GM12878 (cell line): ENCODE measurements at regions not wholly inside any gene's neighbourhood (a gene's known extent, or its start where the extent isn't known, plus 50 kb on each side); places are given as distances from the start of the nearest gene placed in this dataset.

Experiments
- ATAC-seq: fragments of 200-7000 bp; cut with Tn5 transposase; 3 replicates; pipeline ENCODE4 v1.9.1; 2020; ENCODE audit warnings: mild to moderate bottlenecking, moderate library complexity
- BruUV-seq: library from RNA; stranded (reverse); fragments of 400-500 nt; replicated peaks from 2 replicates; lab custom pipeline; 2021; lab: Mats Ljungman, UMichigan
- CTCF ChIA-PET: fragments of 300-600 bp; sonication (Branson Sonifier 250); formaldehyde crosslinking; extraction: SDS; loops from one replicate; lab custom pipeline; 2021; ENCODE audit warnings: inconsistent platforms; lab: Yijun Ruan, JAX
- POLR2A ChIA-PET: fragments of 350-600 bp; formaldehyde crosslinking; extraction: SDS; loops from one replicate; lab custom pipeline; 2021; ENCODE audit warnings: inconsistent platforms; lab: Charles Lee
- RAD21 ChIA-PET: fragments of 300-600 bp; sonication (Branson Sonifier 250); formaldehyde crosslinking; loops from one replicate; lab custom pipeline; 2023; ENCODE audit warnings: antibody characterized with exemption; ENCODE audit not compliant: unreplicated experiment; lab: Charles Lee
- SMC1A ChIA-PET: fragments of 300-600 bp; sonication (Branson Sonifier 250); formaldehyde crosslinking; loops from one replicate; lab custom pipeline; 2023; ENCODE audit not compliant: unreplicated experiment, uncharacterized antibody; lab: Charles Lee
- DNase-seq: peaks from one replicate; pipeline ENCODE4 v3.0.0-alpha.2; 2011; ENCODE audit warnings: low read depth, low spot score
- FAIRE-seq: peaks from 3 replicates; lab custom pipeline; 2011; peaks lifted over from hg19 to GRCh38; lab: Jason Lieb, UNC
- H2AFZ ChIP-seq: 2 replicates; pipeline ENCODE4 v1.6.0; 2011; ENCODE audit warnings: low read depth, low read length, control low read depth; ENCODE audit not compliant: control insufficient read depth
- H3K27ac ChIP-seq: 2 replicates; pipeline ENCODE4 v1.5.1; 2011; ENCODE audit warnings: control low read depth; ENCODE audit not compliant: control insufficient read depth, insufficient read depth
- H3K27me3 ChIP-seq, 2 experiments: replicated peaks in 1 of 2; 2 replicates each; pipeline versions ENCODE4 v1.6.0 to v1.6.1; 2011; ENCODE audit warnings: low read length in 1 of 2; ENCODE audit not compliant: control insufficient read depth in 2 of 2, insufficient read depth in 2 of 2
- H3K36me3 ChIP-seq, 2 experiments: 2 replicates each; pipeline ENCODE4 v1.5.1; 2011; ENCODE audit warnings: low read length in 1 of 2; ENCODE audit not compliant: control insufficient read depth in 2 of 2, insufficient read depth in 2 of 2
- H3K4me1 ChIP-seq: 2 replicates; pipeline ENCODE4 v1.6.1; 2011; ENCODE audit warnings: mild to moderate bottlenecking, low read length, moderate library complexity, mixed read lengths; ENCODE audit not compliant: control insufficient read depth, insufficient read depth
- H3K4me2 ChIP-seq: 2 replicates; pipeline ENCODE4 v1.6.0; 2011; ENCODE audit warnings: control low read depth; ENCODE audit not compliant: control insufficient read depth, insufficient read depth
- H3K4me3 ChIP-seq: fragments of 200-600 bp; sonication (generic); 2 replicates; pipeline ENCODE4 v1.5.1; 2016
- H3K79me2 ChIP-seq: 2 replicates; pipeline ENCODE4 v1.6.0; 2011; ENCODE audit warnings: low read length; ENCODE audit not compliant: control insufficient read depth, insufficient read depth
- H3K9ac ChIP-seq: 2 replicates; pipeline ENCODE4 v1.8.0; 2011; ENCODE audit warnings: low read length, control low read depth, mixed read lengths; ENCODE audit not compliant: control insufficient read depth, insufficient read depth
- H3K9me3 ChIP-seq: replicated peaks from 3 replicates; pipeline ENCODE4 v1.5.1; 2011; ENCODE audit warnings: mild to moderate bottlenecking, low read length; ENCODE audit not compliant: control insufficient read depth, insufficient read depth
- H4K20me1 ChIP-seq: 2 replicates; pipeline ENCODE4 v1.6.0; 2011; ENCODE audit not compliant: control insufficient read depth, insufficient read depth
- BMI1 ChIP-seq: fragments of 450-650 bp; IDR thresholded peaks from 2 replicates; pipeline ENCODE4 v1.6.1; 2016; ENCODE audit warnings: mild to moderate bottlenecking, moderate library complexity, borderline replicate concordance
- CBFB ChIP-seq: IDR thresholded peaks from 2 replicates; pipeline ENCODE4 v1.6.1; 2016; ENCODE audit warnings: antibody characterized with exemption, low read depth
- CBX3 ChIP-seq: fragments of 200-600 bp; sonication (generic); IDR thresholded peaks from 2 replicates; pipeline ENCODE4 v1.6.1; 2016; ENCODE audit warnings: low read depth, borderline replicate concordance
- CHD1 ChIP-seq: IDR thresholded peaks from 2 replicates; pipeline ENCODE4 v1.6.1; 2012; ENCODE audit warnings: low read depth, low read length, improper control_type of control experiment
- KAT2A ChIP-seq: conservative IDR thresholded peaks from 2 replicates; pipeline ENCODE4 v1.6.1; 2011; ENCODE audit warnings: low read depth, low read length; ENCODE audit not compliant: control insufficient read depth
- NFXL1 ChIP-seq: fragments of 450-650 bp; IDR thresholded peaks from 2 replicates; pipeline ENCODE4 v1.6.1; 2017; ENCODE audit warnings: antibody characterized with exemption, mild to moderate bottlenecking, borderline replicate concordance
- PAX5 ChIP-seq: IDR thresholded peaks from 2 replicates; pipeline ENCODE4 v1.6.1; 2011; ENCODE audit warnings: low read depth, low read length, borderline replicate concordance
- POLR2A ChIP-seq: IDR thresholded peaks from 2 replicates; pipeline ENCODE4 v1.6.1; 2011; ENCODE audit warnings: low read depth, mild to moderate bottlenecking, low read length
- SMAD5 ChIP-seq: IDR thresholded peaks from 2 replicates; pipeline ENCODE4 v1.6.1; 2016; ENCODE audit warnings: antibody characterized with exemption, low read depth
- SUZ12 ChIP-seq: fragments of 200-600 bp; sonication (generic); IDR thresholded peaks from one replicate; pipeline ENCODE4 v1.6.1; 2018; ENCODE audit warnings: antibody characterized with exemption, mild to moderate bottlenecking; ENCODE audit not compliant: unreplicated experiment
- WRNIP1 ChIP-seq: IDR thresholded peaks from 2 replicates; pipeline ENCODE4 v1.6.1; 2011; ENCODE audit warnings: low read depth, low read length, improper control_type of control experiment, borderline replicate concordance
- ZNF687 ChIP-seq: fragments of 450-650 bp; IDR thresholded peaks from 2 replicates; pipeline ENCODE4 v1.6.1; 2017; ENCODE audit warnings: mild to moderate bottlenecking, moderate library complexity
- WGBS: methylation state at CpG from one replicate; pipeline ENCODE4 v1.1.6; 2016; ENCODE audit warnings: low lambda C conversion rate; ENCODE audit not compliant: insufficient replicate concordance, insufficient coverage; ENCODE audit errors: missing lambda C conversion rate; 5-methylcytosine and 5-hydroxymethylcytosine counted together
- in situ Hi-C: fragments of 300-500 bp; cut with MboI; formaldehyde crosslinking; loops from 9 replicates; pipeline ENCODE4 v1.14.3; 2018; ENCODE audit warnings: mixed read lengths
- intact Hi-C: fragments of 100-400 bp; cut with micrococcal nuclease; formaldehyde crosslinking; loops from one replicate; pipeline ENCODE4 v1.14.2; 2022; ENCODE audit not compliant: unreplicated experiment
- TF ChIP-seq, protein P1 (sequence below): fragments of 150-350 bp; IDR thresholded peaks from 2 replicates; pipeline ENCODE4 v1.6.1; 2016; ENCODE audit warnings: low read depth, low read length
- TF ChIP-seq, protein P2 (sequence below): fragments of 450-650 bp; formaldehyde crosslinking; IDR thresholded peaks from 2 replicates; pipeline ENCODE4 v1.5.0; 2022; ENCODE audit warnings: mild to moderate bottlenecking, missing genetic modification characterization
- TF ChIP-seq, protein P3 (sequence below): IDR thresholded peaks from 2 replicates; pipeline ENCODE4 v1.6.1; 2012; ENCODE audit warnings: low read depth, low read length, improper control_type of control experiment

- H2AFZ ChIP-seq = no peak overlapping the region
- intact Hi-C loops (no loop called here), in situ Hi-C loops (no loop called here)
- ChIA-PET SMC1A (no interaction called here), CTCF (no interaction called here), RAD21 (no interaction called here), POLR2A (interaction anchor here (0.7 kb wide), 1 partner anchor 28 kb away, joined by 5 read pairs; no protein-coding TSS in a partner anchor)
- FAIRE-seq = no peak
- H3K36me3 ChIP-seq = no peaks in the 10 kb centered on the region
- 11% methylated on average over 4 of the region's 4 CpGs for WGBS
- DNase-seq = no peak
- no peak for ATAC-seq
- H3K9ac ChIP-seq = no peak overlapping the region
- no peak overlapping the region for H3K4me3 ChIP-seq
- no peak overlapping the region for H3K4me2 ChIP-seq
- H3K27me3 ChIP-seq = no peaks in the 10 kb centered on the region
- no peaks in the 10 kb centered on the region for H4K20me1 ChIP-seq
- H3K27ac ChIP-seq = no peak overlapping the region
- no TSS peak for BruUV-seq
- H3K79me2 ChIP-seq = no peaks in the 10 kb centered on the region
- no peaks in the 10 kb centered on the region for H3K9me3 ChIP-seq
- no peaks in the 10 kb centered on the region for H3K4me1 ChIP-seq
- TF ChIP-seq, protein P1, sequence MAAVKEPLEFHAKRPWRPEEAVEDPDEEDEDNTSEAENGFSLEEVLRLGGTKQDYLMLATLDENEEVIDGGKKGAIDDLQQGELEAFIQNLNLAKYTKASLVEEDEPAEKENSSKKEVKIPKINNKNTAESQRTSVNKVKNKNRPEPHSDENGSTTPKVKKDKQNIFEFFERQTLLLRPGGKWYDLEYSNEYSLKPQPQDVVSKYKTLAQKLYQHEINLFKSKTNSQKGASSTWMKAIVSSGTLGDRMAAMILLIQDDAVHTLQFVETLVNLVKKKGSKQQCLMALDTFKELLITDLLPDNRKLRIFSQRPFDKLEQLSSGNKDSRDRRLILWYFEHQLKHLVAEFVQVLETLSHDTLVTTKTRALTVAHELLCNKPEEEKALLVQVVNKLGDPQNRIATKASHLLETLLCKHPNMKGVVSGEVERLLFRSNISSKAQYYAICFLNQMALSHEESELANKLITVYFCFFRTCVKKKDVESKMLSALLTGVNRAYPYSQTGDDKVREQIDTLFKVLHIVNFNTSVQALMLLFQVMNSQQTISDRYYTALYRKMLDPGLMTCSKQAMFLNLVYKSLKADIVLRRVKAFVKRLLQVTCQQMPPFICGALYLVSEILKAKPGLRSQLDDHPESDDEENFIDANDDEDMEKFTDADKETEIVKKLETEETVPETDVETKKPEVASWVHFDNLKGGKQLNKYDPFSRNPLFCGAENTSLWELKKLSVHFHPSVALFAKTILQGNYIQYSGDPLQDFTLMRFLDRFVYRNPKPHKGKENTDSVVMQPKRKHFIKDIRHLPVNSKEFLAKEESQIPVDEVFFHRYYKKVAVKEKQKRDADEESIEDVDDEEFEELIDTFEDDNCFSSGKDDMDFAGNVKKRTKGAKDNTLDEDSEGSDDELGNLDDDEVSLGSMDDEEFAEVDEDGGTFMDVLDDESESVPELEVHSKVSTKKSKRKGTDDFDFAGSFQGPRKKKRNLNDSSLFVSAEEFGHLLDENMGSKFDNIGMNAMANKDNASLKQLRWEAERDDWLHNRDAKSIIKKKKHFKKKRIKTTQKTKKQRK = no peak
- TF ChIP-seq PAX5 (no peak), KAT2A (no peak), ZNF687 (no peak), CBFB (no peak), BMI1 (no peak), CBX3 (no peak), SUZ12 (no peak), SMAD5 (no peak), CHD1 (no peak), WRNIP1 (no peak), NFXL1 (no peak), POLR2A (no peak)
- TF ChIP-seq, protein P2, sequence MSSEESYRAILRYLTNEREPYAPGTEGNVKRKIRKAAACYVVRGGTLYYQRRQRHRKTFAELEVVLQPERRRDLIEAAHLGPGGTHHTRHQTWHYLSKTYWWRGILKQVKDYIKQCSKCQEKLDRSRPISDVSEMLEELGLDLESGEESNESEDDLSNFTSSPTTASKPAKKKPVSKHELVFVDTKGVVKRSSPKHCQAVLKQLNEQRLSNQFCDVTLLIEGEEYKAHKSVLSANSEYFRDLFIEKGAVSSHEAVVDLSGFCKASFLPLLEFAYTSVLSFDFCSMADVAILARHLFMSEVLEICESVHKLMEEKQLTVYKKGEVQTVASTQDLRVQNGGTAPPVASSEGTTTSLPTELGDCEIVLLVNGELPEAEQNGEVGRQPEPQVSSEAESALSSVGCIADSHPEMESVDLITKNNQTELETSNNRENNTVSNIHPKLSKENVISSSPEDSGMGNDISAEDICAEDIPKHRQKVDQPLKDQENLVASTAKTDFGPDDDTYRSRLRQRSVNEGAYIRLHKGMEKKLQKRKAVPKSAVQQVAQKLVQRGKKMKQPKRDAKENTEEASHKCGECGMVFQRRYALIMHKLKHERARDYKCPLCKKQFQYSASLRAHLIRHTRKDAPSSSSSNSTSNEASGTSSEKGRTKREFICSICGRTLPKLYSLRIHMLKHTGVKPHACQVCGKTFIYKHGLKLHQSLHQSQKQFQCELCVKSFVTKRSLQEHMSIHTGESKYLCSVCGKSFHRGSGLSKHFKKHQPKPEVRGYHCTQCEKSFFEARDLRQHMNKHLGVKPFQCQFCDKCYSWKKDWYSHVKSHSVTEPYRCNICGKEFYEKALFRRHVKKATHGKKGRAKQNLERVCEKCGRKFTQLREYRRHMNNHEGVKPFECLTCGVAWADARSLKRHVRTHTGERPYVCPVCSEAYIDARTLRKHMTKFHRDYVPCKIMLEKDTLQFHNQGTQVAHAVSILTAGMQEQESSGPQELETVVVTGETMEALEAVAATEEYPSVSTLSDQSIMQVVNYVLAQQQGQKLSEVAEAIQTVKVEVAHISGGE (CRISPR knock-in tag) = no peak
- TF ChIP-seq, protein P3, sequence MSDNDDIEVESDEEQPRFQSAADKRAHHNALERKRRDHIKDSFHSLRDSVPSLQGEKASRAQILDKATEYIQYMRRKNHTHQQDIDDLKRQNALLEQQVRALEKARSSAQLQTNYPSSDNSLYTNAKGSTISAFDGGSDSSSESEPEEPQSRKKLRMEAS = no peak
These were observed 168.4 kb upstream of the POU3F4 start for GRCh38 chrX:83339724-83340123.
